CMK (cell line): ENCODE measurements at regions not wholly inside any gene's neighbourhood (a gene's known extent, or its start where the extent isn't known, plus 50 kb on each side); places are given as distances from the start of the nearest gene placed in this dataset.

Experiments used
- DNase-seq: peaks from one replicate; pipeline ENCODE4 v3.0.0-alpha.2; 2010; ENCODE audit warnings: low read depth

DNA sequence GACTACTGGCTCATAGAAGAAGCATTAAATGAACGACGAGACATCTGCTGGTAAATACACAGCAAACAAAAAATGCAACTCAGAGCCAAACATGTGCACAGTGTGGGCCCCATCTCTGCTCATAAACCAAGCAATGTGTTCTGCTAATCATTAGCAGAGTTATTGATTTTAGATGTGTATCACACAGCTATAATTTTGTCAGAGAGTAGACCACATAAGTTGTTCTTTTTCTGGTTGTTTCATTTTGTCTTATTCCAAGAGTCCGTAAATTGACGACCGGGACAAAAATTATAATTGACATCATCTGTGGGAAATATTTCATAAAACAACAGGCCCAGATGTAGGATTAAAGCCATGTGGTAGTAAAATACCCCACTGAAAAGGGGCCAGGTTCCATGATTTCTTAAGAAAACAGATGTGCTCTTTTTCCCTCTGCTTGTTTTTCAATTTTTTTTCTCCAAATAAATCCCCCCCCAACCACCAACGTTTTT is 423.6 kb downstream of the HAO1 start:
- no peak for DNase-seq

DNA sequence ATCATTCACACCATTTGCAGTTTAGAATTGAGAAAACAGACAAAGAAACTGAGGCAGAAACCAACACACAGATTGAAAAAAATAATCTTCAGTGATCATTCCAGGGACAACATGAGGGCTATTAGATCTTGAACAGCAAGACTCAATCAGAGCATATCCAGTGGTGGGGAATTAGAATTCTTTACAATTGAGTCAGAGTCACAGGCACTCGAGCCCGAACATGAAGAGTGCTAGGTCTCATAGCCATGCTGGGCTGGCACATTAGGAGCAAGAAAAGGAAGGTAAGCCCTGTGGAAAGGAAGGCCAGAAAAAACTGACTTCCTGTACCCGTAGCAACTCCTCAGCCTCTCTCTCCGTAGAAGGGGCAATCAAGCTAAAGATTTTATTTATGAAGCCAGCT is 419.9 kb downstream of the HAO1 start:
- no peak for DNase-seq

DNA sequence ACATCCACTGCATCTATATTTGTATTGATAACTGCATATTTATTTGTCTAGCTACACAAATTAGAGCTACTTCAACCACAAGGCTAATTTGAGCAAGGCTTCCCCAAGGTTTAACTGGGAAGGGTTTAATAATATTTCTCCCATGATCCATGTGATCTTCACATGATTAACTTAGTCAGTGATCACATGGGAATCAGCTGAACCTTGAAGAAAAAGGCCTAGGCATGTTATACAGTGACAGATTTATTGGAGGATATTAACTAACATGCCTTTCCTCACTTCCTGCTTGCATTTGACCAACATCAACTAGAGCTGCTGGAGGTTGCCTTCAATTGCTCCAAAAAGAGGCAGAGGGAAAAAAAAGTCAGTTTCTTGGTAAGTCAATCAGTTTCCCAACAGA is 417.0 kb downstream of the HAO1 start:
- no peak for DNase-seq

DNA sequence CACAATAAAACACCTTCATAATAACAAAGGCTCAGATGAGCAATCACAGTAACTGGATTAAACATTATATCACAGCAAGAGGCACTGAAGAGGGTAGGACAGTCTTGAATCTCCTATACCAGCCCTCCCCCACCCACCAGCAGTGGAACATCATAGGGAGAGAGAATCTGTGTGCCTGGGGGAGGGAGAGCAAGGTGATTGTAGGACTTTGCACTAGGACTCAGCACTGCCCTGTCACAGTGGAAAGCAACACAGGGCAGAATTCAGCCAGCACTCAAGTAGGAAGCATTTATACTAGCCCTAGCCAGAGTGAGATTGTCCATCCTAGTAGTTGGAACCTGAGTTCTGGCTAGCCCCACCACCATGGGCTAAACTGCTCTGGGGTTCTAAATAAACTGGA is 400.2 kb downstream of the HAO1 start:
- DNase-seq: no peak

DNA sequence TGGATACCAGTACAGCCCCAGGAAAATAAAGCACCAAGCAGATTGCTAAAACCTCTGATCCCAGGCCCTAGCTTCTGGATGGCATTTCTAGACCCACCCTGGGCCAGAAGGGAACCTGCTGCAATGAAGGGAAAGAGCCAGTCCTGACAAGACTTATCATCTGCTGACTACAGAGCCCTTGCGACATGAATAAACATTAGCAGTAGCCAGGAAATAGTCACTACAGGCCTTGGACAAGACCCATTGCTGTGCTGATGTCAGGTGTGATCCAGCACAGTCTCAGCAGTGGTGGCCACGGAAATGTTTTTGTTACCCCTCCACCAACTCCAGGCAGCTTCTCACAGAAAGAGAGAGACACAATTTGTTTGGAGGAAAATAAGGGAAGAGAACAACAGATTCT is 399.3 kb downstream of the HAO1 start:
- no peak for DNase-seq

DNA sequence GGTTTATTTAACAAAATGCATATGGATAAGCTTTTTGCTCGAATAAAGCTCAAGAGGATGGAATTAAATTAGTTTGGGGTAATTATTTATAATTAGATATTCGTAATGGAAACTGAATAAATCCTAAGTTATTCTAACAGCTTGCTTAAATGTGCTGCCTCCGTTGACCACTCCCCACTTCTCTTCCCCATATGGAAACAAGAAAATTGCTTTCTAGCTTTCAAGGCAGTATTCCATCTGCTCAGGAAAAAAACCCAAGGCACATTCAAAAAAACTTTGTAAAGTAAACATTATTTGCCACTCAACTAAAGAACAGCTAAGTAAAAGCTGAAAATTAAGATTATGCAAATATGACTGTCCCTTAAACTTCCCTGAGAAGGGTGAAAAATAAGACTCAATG is 369.2 kb downstream of the HAO1 start:
- DNase-seq: no peak

DNA sequence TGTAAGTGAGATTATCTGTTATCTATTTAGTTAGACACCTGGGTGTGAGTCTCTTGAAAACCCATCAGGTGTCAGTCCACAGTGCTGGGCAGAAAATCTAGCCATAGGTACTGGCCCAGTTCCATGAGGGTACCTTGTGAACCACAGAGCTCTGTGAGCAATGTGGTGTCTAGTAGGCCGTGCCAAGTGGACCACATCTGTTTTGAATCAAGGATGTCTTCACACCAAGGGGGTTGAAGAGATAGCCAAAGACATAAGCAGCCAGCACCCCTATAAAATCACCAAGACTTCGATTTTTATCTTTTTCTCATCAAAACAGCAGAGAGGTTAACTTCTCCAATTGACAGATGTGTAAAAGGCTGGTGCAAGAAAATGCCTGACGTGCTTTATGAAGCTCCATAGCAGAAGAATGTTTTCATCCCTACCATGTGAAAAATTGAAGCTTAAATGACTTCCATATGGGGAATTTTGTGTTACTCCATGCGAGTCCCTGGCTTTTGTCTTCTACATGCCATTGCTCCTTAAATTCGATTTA is 368.7 kb downstream of the HAO1 start:
- DNase-seq: no peak

DNA sequence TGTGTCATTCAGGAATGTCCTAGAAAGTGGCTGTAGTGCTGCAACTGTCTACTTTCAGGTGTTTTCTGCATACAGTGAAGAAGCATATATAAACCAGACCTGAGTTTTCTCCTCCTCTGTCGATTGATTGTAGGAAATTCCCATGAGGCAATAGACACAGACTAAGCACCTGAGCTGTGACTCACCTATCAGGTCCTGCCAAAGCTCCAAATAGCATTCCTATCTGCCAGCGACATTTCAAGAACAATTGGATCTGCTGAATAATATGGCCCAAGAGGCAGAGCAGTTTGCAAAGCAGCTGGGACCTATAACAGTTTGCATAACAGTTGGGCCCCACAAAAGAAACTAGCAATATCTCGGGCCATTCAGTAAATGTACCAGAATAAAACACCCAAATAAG is 360.4 kb downstream of the HAO1 start:
- DNase-seq: no peak

DNA sequence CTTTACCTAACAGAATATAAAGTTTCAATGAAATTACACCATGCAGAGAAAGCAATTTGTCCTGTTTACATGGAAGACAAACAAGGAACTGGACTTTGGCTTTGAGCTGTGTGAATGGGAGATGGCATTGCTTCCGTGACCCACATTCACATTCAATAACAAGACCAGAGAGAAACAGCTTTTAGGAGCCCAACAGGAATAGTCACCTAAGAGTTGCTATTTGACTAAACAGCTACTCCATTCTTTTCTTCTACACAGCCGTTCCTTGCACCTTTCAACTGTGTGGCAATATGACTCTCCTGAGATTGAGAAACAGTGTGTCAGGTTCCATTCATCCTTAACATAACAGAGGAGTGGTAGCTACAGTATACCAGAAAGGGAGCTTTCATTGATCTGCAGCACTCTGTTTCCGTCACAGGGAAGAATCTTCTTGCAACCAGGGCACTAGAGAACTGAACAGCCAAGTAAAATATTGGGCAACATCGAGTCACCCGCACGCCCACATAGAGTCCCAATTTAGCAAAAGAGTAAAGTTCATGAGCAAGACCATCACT is 355.1 kb downstream of the HAO1 start:
- no peak for DNase-seq

DNA sequence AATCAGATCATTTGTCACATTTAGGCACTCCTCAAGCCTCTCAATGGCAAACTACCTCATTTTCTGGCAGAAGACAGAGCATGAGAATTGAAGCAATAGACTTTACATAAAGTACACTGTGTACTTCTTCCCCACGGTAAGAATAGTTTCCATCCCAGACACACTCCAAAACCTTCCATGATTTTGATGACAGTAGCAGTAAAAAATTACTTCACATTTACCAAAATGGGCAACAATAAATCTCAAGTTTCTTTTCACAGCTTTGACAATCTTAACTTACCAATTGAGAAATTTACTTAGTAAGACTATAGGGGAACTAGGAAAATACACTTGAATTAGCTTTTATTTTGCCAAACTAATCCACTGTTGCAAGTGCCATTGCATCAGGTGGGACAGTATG is 353.8 kb downstream of the HAO1 start:
- no peak for DNase-seq

DNA sequence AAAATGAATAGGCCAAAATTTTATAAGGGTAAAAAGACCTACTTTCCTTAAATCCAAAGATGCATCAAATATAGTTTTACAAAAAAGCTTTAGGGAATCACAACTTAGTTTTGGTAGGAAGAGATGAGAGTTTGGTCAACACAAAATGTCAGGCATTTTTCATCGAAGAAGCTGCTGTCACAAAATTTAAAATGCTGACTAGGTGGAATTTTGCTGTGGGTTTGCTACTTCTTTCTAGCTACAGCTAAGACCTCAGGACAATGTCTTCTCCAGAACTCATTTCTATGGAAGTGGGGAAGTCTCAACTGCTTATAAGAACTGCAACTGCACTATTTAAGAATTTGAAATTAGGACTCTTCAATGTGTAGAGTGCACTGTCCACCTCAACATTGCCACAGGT is 351.1 kb downstream of the HAO1 start:
- DNase-seq: no peak

DNA sequence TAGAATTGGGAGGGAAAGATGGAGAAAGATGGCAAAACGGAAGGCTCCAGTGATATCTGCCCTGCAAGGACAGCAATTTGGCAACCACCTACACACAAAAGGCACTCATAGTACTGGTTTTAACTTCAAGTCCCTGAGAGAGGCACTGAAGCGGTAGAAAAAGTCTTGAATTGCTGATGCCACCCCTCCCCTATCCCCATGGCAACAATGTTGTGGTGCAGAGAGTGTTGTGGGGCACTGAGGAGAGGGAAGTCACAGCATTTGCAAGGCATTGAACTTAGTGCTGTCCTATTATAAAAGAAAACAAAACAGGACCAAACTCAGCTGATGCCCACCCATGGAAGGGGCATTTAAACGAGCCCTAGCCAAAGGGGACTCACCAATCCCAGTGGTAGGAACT is 343.7 kb downstream of the HAO1 start:
- no peak for DNase-seq

DNA sequence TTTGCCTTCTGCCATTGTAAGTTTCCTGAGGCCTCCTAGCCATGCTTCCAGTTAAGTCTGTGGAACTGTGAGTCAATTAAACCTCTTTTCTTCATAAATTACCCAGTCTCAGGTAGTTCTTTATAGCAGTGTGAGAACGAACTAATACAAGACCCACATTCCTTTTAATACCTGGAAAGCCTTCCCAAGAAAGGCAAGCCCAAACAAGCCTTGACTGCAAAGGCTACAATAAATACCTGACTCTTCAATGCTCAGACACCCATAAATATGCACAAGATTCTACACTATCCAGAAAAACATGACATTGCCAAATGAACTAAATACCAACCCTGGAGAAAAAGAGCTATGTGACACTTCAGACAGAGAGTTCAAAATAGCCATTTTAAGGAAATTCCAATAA is 338.8 kb downstream of the HAO1 start:
- DNase-seq: no peak

DNA sequence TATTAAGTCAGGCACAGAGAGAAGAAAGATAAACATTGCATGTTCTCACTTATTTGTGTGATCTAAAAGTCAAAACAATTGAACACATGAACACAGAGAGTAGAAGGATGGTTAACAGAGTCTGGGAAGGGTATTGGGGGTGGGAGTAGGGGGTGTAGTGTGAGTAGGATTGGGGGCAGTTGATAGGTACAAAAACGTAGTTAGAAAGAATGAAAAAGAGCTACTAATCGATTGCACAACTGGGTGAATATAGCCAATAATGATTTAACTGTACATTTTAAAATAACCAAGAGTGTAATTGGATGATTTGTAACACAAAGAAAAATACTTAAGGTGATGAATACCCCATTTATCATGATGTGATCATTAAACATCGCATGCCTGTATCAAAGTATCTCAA is 333.3 kb downstream of the HAO1 start:
- no peak for DNase-seq

DNA sequence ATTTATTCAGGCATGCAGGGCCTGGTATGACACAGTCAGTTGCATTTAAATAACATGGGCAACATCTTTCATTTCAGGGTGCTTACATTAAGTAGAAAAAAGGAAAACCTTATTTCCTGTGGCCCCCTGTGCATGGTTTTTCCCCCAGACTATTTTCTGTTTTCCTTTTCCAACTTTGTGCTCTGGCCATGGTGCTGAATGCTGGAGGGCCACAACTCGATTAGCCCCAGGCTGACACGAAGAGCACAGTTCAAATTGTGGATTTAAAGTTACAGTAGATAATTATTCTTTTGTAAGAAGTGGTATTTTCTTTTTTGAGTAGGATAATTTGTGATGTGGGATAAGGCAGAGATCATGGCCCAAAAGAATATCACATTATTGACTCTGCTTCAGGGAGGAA is 332.0 kb downstream of the HAO1 start:
- DNase-seq: no peak

DNA sequence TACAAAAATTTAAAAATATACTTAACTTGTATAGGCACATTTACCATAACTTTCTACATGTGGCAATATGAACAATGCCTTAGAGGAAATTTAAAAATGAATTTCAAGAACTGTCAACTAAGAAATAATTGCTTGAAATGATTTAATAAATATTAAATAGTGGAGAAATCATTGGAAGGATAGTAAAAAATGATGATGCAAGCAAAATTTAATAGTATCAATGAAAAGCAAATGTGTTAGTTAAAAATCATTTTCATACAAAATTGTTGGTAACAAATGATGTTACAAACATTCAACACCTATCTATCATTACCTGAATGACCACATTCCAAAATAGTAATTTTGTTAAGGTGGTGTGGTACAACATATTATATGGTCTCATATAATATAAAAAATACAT is 331.0 kb downstream of the HAO1 start:
- no peak for DNase-seq

DNA sequence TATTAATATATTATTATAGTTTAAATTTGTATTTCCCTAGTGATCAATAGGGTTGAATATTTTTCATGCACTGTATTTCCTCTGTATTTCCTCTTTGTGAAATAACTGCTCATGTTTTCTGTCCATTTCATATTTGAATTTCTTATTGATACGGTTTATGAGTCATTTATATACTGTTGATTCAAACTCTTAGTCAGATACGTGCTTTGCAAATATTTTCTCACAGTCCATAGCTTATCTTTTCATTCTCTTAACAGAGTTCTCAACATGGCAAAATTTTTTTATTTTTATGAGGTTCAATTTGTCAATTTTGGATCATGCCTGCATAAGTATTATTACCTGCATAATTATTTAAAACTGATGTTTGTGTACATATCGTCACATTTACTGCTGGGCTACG is 329.6 kb downstream of the HAO1 start:
- DNase-seq: no peak

DNA sequence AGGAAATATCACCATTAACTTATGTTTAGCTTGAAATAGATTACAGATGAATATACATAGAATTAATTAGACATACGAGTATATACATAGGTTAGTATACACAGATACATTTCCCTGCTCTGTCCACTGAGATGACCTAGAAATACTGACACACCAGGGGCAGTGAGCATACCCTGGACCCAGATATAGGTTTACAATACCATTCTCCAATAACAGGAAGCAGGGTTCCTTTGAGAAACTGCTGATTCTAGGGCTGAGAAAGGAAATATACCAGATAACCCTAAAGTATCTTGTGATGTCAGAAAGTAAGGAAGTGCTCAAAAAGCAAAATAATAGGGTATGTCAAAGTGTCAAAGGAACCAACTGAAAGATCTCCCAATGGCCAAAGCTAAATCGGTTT is 322.5 kb downstream of the HAO1 start:
- DNase-seq: no peak

DNA sequence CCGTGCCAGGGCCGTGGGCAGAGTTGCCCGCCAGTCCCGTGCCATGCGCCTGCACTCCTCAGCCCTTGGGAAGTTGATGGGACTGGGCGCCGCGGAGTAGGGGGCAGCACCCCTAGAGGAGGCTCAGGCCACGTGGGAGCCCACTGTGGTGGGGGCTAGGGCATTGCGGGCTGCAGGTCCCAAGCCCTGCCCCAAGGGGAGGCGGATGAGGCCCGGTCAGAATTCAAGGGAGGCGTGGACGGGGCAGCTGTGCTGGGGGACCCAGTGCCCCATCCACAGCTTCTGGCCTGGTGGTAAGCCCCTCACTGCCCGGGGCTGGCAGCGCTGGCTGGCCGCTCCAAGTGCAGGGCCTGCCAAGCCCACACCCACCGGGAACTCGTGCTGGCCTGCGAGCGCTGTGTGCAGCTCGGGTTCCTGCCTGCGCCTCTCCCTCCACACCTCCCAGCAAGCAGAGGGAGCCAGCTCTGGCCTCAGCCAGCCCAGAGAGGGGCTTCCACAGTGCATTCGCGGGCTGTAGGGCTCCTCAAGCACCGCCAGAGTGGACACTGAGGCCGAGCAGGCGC is 317.8 kb downstream of the HAO1 start:
- no peak for DNase-seq

DNA sequence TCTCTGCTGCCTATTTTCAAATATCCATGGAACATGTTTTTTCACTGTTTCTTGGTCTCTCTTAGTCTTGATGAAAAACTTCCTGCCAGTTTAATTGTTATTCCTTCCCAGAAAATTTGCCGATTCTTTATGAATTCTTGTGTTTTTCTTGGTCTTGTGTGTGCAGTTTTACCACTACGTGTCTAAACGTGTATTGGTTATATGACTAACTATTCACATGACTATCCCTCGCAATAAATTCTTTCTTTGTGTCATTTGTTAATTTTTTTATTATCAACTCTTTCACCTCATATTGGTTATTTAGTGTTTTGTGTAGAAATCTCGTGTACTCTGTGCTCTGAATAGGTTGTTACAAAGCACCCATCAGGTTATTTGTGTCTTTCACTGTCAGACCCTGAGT is 315.4 kb downstream of the HAO1 start:
- DNase-seq: no peak

DNA sequence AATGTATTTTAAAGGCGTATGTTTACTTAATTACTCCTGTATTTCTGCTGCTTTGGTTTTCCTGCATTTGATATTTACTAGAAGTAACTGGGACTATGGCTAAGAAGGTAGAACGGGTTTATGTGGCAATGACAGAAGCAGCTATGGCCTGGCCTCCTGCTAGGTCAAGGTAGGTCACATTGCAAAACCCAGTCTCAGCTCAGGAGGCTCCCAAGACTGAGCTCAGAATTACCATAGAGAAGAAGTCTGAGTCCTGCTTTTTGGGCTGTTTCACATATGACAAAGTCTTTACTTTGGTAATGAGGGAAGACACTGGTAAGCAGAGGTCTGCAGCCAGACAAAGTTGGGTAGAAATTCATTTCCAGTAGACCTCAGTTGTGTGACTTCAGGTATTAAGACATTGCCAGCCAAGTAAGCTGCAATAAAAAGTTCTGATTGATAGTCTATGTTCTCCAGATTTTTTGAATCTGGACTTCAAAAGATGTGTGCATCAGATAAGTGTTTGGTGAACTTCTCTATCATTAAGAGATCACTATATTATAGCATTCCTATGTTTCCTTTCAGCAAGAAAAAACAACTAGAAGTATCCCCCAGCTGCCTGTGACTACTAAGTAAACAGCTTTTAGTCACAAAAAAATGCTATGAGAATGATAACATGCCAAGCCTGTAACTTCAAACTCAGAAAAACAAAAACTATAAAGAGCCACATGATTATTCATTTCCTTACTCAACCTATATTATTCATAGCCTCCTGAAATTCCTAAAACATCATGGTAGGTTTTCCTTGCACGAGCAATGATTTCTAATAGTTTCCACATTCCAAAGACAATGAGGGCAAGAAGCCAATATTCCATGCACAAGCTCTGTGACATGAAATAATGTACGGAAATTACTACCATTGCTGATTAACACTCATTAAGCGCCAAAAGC is 312.3 kb downstream of the HAO1 start:
- DNase-seq: no peak

DNA sequence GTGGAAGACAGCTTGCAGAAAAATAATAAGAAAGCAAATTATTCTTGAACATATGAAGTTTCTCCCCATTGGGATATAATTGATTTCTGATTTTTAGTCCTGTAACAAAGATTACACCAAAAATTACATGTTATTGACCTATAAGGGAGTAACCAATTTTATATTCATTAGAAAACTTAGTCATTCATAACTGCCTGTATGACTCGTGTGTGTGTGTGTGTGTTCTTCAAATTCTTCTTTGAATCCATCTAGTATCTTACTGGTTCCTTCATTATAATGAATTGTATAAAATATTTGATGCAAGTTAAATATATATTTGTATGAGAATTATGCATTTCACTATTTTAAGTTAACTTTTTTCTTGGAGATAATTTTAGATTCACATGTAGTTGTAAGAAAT is 310.4 kb downstream of the HAO1 start:
- no peak for DNase-seq

DNA sequence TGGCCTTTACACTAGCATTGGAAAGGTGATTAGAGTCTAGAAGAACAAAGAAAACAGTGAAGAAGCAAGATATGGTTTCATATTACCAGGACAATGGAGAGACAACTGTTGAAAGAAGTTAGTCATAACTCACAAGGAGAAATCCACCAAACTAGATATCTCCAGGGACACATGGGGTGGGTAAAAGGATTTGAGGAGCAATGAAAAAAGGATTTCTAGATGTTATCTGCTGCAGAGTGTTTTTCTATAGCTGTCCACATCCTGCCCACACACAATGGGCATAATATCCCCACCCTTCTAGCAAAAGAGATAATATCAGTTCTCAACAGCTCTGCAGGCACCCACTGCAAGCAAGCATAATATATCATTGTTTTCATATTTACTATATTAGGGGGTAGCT is 303.1 kb downstream of the HAO1 start:
- no peak for DNase-seq
